ENCODE measurements at regions not wholly inside any gene's neighbourhood (a gene's known extent, or its start where the extent isn't known, plus 50 kb on each side); places are given as distances from the start of the nearest gene placed in this dataset.

- DNase-seq: no peak
These were observed 362.2 kb upstream of the SHH start for GRCh38 chr7:156174428-156174827.

DNA sequence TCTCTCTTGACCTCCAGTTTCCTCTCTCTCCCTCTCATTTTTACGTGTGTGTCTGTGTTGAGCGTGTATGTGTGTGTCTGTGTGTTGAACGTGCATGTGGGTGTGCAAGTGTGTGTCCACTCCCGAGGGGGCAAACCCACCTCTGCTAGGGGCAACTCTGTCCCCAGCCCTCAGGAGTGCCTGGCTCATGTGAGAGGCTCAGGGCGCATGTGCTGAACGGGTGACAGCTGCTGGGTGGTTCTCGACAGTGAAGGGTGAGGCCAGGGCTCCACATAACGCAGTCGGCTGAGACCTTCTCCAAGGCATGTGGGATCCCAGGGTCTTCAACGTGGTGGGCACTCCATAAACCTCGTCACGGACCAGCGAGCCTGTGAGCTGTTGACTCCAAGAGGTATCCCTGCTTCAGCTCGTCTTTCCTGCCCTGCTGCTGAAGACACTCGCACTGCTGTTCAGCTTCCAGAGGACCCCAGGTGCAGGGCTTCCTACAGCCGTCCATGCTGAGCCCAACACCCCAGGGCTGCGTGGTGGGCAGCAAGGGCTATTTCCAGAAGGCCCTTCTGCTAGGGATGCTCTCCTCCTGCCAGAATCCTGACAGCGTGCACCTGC is 361.6 kb upstream of the SHH start:
- no peak for DNase-seq

- DNase-seq: no peak
These were observed 361.1 kb upstream of the SHH start for GRCh38 chr7:156173346-156173745.

GRCh38 chr7:156172638-156173037 is 360.4 kb upstream of the SHH start:
- DNase-seq: no peak

- no peak for DNase-seq
These were observed 357.5 kb upstream of the SHH start for GRCh38 chr7:156169474-156170370.

DNA sequence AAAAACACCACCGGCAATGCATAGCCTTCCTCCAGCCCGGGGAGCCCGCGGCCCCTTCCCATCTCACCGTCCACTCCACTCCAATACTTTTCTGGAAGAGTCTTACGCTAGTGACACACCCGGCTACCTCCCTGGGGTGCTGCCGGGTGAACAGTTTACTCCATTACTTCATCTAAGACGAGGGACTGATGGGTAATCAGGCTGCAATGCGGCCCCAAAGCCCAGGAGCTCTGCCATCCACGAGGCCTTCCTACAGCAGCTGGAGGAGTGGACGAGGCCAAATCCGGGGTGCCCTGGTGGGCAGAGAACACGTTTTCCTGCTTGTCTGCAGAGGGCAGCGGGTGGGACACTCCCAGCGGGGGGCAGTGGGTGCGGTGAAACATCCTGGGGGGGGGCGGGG is 356.2 kb upstream of the SHH start:
- no peak for DNase-seq

GRCh38 chr7:156167987-156168386 is 355.7 kb upstream of the SHH start:
- DNase-seq: no peak

DNA sequence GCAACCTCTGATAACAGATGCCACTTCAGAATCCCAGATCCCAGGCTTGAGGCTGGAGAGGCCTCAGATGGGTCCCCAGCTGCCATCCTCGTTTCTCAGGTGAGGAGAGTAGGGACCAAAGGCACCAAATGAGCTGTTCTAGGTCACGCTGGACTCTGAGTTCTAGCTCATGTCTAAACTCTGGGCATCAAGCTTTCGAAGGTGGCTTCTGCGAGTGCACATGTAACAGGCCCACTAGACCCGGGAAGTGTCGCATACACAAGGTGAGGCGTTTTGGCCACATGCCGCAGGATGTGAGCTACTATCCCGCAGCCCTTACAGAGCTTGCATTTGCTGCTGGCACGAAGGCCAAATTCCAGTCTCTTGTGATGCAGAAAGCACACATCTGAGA is 355.1 kb upstream of the SHH start:
- DNase-seq: no peak

- DNase-seq: no peak
These were observed 354.6 kb upstream of the SHH start for GRCh38 chr7:156166692-156167416.

DNA sequence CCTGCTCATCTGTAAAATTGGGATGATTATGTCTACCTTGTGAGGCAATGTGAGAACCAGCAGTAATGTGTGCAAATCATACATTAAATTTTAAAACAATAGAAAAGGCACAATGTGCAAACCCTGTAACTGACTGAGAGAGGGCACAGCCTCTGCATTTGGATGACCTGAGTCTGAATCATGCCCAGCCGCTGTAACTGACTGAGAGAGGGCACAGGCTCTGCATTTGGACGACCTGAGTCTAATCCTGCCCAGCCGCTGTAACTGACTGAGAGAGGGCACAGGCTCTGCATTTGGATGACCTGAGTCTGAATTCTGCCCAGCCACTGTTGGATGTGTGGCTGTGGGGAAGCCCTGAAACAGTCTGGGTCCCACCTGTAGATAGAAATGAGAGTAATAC is 351.5 kb upstream of the SHH start:
- no peak for DNase-seq

- no peak for DNase-seq
These were observed 350.2 kb upstream of the SHH start for GRCh38 chr7:156162451-156162850.

GRCh38 chr7:156160811-156161210 is 348.5 kb upstream of the SHH start:
- DNase-seq: peak; percentile 40 to 72

GRCh38 chr7:156158693-156159092 is 346.4 kb upstream of the SHH start:
- no peak for DNase-seq

DNA sequence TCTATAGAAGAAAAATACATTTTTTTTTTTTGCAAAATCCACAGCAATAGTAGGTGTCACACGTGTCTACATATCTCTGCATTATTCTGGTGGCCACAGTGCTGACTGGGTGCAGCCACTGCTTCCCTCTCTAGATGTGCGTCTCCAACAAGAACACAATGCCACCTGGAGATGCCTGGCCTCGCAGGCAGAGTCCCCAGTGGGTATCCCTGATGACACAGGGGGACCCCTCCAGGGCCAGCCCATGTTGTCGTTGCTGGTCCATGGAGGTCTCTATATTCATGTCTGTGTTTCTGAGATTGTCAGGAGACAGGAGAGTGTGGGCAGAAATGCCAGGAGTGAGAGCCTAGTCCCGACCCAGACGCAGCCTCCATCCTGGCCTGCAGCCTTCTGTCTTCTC is 345.9 kb upstream of the SHH start:
- DNase-seq: no peak

GRCh38 chr7:156157409-156158012 is 345.2 kb upstream of the SHH start:
- DNase-seq: no peak

DNA sequence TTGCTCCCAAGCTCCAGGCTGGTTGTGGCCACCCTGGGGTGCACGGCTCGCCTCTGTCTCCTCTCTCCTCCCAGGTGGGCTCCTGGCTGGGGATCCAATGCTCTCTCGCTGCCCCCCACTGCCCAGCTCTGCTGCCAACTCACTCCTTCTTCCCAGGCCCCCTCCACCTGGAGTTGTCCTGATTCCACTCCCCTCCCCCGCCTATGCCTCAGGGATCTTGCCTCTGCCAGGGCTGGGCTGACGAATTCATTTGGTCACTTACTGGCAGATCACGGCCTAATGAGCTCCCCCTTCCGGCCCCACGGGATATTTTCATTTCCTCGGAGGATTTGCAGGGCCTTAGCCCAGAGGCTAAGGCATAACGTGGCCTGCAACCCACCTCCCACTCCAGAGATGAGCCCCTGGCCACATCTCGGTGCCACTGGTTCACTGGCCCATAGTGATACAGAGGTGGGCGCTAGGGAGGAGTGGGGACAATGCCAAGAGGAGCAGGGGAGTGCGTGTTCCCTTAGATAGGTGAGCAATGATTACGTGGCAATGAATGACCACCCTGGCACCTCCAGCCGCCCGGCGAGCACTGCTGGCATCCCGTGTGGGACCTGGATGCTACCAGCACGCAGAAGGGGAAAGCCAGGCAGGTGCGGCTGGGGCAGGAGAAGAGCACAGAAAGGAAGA is 344.6 kb upstream of the SHH start:
- peak; percentile 40 to 86 for DNase-seq

- peak in 1 of 2 experiments; percentile 17 for DNase-seq
These were observed 343.9 kb upstream of the SHH start for GRCh38 chr7:156155988-156156733.

- no peak for DNase-seq
These were observed 341.3 kb upstream of the SHH start for GRCh38 chr7:156153590-156153989.

DNA sequence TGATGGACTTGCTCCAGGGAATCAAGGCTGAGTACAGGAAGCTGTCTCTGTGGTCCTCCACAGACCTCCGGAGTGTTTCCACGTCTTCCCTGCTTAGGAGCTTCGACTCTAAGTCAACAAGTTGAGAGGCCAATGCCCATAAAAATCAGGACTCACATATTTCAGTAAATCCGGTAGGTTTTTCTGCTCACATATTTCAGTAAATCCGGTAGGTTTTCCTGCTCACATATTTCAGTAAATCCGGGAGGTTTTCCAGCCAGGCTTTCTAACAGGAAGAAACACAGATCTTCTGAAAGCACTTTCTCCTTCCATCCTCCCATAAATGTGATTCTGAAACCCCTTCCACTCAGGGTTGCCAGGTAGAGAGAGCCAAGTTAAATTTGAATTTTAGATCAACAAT is 340.1 kb upstream of the SHH start:
- DNase-seq: no peak

DNA sequence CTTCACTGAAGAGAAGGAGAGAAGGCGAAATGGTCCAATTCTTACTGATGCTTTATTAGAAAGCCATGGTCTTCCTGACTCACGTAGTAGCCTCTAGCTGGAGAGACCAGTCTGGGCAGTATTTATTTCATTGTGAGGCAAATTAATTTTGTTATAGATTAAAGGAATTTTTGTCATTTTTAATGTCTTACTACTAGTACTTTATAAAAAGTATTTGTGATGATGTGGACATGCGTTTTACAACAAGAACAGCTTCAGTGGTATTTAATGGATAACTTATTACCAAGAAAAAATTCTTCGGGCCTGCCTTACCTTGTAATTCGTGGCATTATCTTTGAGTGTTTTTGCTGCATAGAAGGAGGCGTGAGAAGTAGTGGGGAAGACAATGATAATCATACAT is 339.4 kb upstream of the SHH start:
- no peak for DNase-seq

GRCh38 chr7:156151078-156151477 is 338.8 kb upstream of the SHH start:
- no peak for DNase-seq

DNA sequence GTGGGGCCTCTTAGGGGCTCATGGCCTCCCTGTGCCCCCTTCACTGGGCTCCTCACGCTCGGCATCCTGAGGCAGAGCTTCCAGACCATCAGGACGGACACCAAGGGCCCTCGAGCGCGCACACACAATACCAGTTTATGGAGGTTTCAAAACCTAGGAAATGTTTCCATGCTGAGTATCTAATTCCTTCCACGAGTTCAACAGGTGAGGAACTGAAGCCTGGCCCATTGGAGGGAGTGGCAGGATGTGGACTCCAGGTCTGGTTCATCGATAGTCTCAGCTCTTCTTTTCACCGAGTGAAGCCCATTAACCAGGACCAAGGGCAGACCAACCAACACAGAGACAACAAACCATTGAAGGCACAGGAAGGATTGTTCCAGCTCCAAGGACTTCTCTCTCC is 336.7 kb upstream of the SHH start:
- no peak for DNase-seq
